Pancreas (tissue), 10 donors: ENCODE measurements at regions not wholly inside any gene's neighbourhood (a gene's known extent, or its start where the extent isn't known, plus 50 kb on each side); places are given as distances from the start of the nearest gene placed in this dataset.

Experiments
- ATAC-seq, 4 donors: fragments of 200-7000 bp; cut with Tn5 transposase; one replicate each; pipeline versions ENCODE4 v1.8.0 to v1.9.1; 2020; ENCODE audit warnings: mild to moderate bottlenecking in 4 of 4, moderate library complexity in 4 of 4
- DNase-seq, 6 donors: peaks; one replicate each; pipeline ENCODE4 v3.0.0-alpha.2; 2020
- FAIRE-seq: peaks from 2 replicates; lab custom pipeline; 2012; peaks lifted over from hg19 to GRCh38; lab: Jason Lieb, UNC
- H3K27ac ChIP-seq, 4 donors: fragments of 200-600 bp; sonication (generic); 1 replicate in 3 of 4; 2 replicates in 1 of 4; pipeline versions ENCODE4 v1.5.0 to v1.8.0; 2020
- H3K27me3 ChIP-seq, 4 donors: fragments of 200-600 bp; one replicate each; pipeline ENCODE4 v1.8.0; 2021
- H3K36me3 ChIP-seq, 3 donors: fragments of 200-600 bp; sonication (generic) in 1 of 3; one replicate each; pipeline versions ENCODE4 v1.5.0 to v1.8.0; 2020 to 2021
- H3K4me1 ChIP-seq, 3 donors: fragments of 200-600 bp; one replicate each; pipeline ENCODE4 v1.8.0; 2021
- H3K4me3 ChIP-seq, 4 donors: fragments of 200-600 bp; sonication (generic) in 2 of 4; one replicate each; pipeline versions ENCODE4 v1.5.0 to v1.8.0; 2020 to 2021
- H3K9me3 ChIP-seq, 4 donors: fragments of 200-600 bp; one replicate each; pipeline ENCODE4 v1.8.0; 2021
- CTCF ChIP-seq, 4 donors: fragments of 200-600 bp; sonication (generic) in 3 of 4; IDR thresholded peaks; one replicate each; pipeline versions ENCODE4 v1.5.0 to v1.8.0; 2021; ENCODE audit warnings: antibody characterized with exemption in 4 of 4
- WGBS, 2 donors: extraction: QIAGEN DNeasy Blood & Tissue Kit; methylation state at CpG; one replicate each; pipeline ENCODE4 v1.1.7; 2013; 5-methylcytosine and 5-hydroxymethylcytosine counted together
- intact Hi-C, 3 donors: fragments of 100-400 bp; cut with DNase I; formaldehyde crosslinking; loops; one replicate each; pipeline versions ENCODE4 v1.11.1 to v1.14.2; 2022
- donor health status: healthy with polysubstance abuse.
- donor health status: DM: no; HTN: no; CAD: no; lungs with moderate emphysema.
- donor health status: DM: no; HTN: no; CAD: no.
- donor health status: control.
- donor health status: control.
- donor health status: Bipolar disorder and iron deficiency.
- donor health status: DM: yes; HTN: yes; CAD: no.
- donor health status: DM: no; HTN: no; CAD: no.
- donor health status: DM: no; HTN: no; CAD: no.
- donor health status: DM: yes; HTN: yes; CAD: no.

GRCh38 chr1:234927312-234927970 is 201.2 kb downstream of the TOMM20 start:
- DNase-seq (peak in 1 of 6 donors; percentile 34), ATAC-seq (no peak), FAIRE-seq (no peak)
- Histone ChIP-seq H3K4me1 (peaks cover 0 to 15% (median 10%) of the 10 kb centered on the region in 3 donors), H3K27me3 (no peaks in the 10 kb centered on the region), H3K27ac (peak overlapping the region in 1 of 4 donors; percentile 1), H3K4me3 (no peak overlapping the region), H3K36me3 (no peaks in the 10 kb centered on the region), H3K9me3 (no peaks in the 10 kb centered on the region)
- intact Hi-C loops, result no loop called here
- TF ChIP-seq CTCF (IDR thresholded peaks at IDR 0.05), result no peak
- 90 to 91% methylated on average over 10 of the region's 10 CpGs for WGBS, 2 donors

- FAIRE-seq, result no peak
- Histone ChIP-seq H3K36me3 (no peaks in the 10 kb centered on the region), H3K27me3 (no peaks in the 10 kb centered on the region), H3K9me3 (no peaks in the 10 kb centered on the region), H3K4me1 (peaks cover 0 to 19% (median 10%) of the 10 kb centered on the region in 3 donors), H3K27ac (peak overlapping the region in 3 of 4 donors; percentile 1 to 53 (median 34)), H3K4me3 (no peak overlapping the region)
- peak in 2 of 4 donors; percentile 15 to 28 for ATAC-seq
- no peak for TF ChIP-seq CTCF (IDR thresholded peaks at IDR 0.05)
- intact Hi-C loops, result no loop called here
- 78 to 86% methylated on average over 20 of the region's 20 CpGs for WGBS, 2 donors
- DNase-seq, result peak in 2 of 6 donors; percentile 11 to 50
These were observed 201.9 kb downstream of the TOMM20 start for GRCh38 chr1:234926559-234927311.

- intact Hi-C loops, result no loop called here
- no peaks in the 10 kb centered on the region for H3K9me3 ChIP-seq
- ATAC-seq (no peak), FAIRE-seq (no peak), DNase-seq (no peak)
- no peak for TF ChIP-seq CTCF (IDR thresholded peaks at IDR 0.05)
- no peak overlapping the region for H3K4me3 ChIP-seq
- peaks cover 0 to 24% (median 10%) of the 10 kb centered on the region in 3 donors for H3K4me1 ChIP-seq
- WGBS, 2 donors, result 30 to 31% methylated on average over 4 of the region's 4 CpGs
- H3K27me3 ChIP-seq, result no peaks in the 10 kb centered on the region
- H3K36me3 ChIP-seq, result no peaks in the 10 kb centered on the region
- H3K27ac ChIP-seq, result peak overlapping the region in 2 of 4 donors; percentile 34 to 53
These were observed 202.4 kb downstream of the TOMM20 start for GRCh38 chr1:234926264-234926558.

GRCh38 chr1:234925440-234926263 is 203.0 kb downstream of the TOMM20 start:
- WGBS, 2 donors, result 43 to 49% methylated on average over 7 of the region's 7 CpGs
- ATAC-seq, result peak; percentile 48 to 81 (median 74)
- peaks cover 4 to 29% (median 10%) of the 10 kb centered on the region in 3 donors for H3K4me1 ChIP-seq

More at GRCh38 chr1:234925440-234926263, 203.0 kb downstream of the TOMM20 start:
- Histone ChIP-seq H3K4me3 (no peak overlapping the region), H3K27ac (peak overlapping the region in 2 of 4 donors; percentile 34 to 53), H3K9me3 (no peaks in the 10 kb centered on the region), H3K27me3 (no peaks in the 10 kb centered on the region), H3K36me3 (no peaks in the 10 kb centered on the region)
- intact Hi-C loops, result no loop called here
- DNase-seq (peak in 1 of 6 donors; percentile 52), FAIRE-seq (no peak)
- TF ChIP-seq CTCF (IDR thresholded peaks at IDR 0.05), result no peak
